WTC11 (cell line): ENCODE measurements at regions not wholly inside any gene's neighbourhood (a gene's known extent, or its start where the extent isn't known, plus 50 kb on each side); places are given as distances from the start of the nearest gene placed in this dataset.

Experiments used
- ATAC-seq: fragments of 200-7000 bp; cut with Tn5 transposase; 2 replicates; pipeline ENCODE4 v1.10.0; 2021; ENCODE audit warnings: mild to moderate bottlenecking, moderate library complexity
- CTCF ChIA-PET: fragments of 300-600 bp; sonication (Branson Sonifier 250); formaldehyde crosslinking; loops from one replicate; lab custom pipeline; 2021; ENCODE audit warnings: antibody characterized with exemption; lab: Charles Lee
- POLR2A ChIA-PET: fragments of 350-600 bp; sonication (Branson Sonifier 250); formaldehyde crosslinking; loops from one replicate; lab custom pipeline; 2021; ENCODE audit warnings: antibody characterized with exemption; lab: Charles Lee
- DNase-seq: peaks from one replicate; pipeline ENCODE4 v3.0.0; 2021; ENCODE audit warnings: low spot score
- H3K27ac Mint-ChIP-seq: 2 replicates; pipeline ENCODE4 v1.8.0; 2021; ENCODE audit warnings: mixed read lengths
- H3K27me3 Mint-ChIP-seq: 2 replicates; pipeline ENCODE4 v1.8.0; 2021; ENCODE audit warnings: low read depth, mild to moderate bottlenecking, moderate library complexity, mixed read lengths
- H3K36me3 Mint-ChIP-seq: 2 replicates; pipeline ENCODE4 v1.8.0; 2021; ENCODE audit warnings: mixed read lengths
- H3K4me1 Mint-ChIP-seq: 2 replicates; pipeline ENCODE4 v1.8.0; 2022; ENCODE audit warnings: mixed read lengths
- H3K4me3 Mint-ChIP-seq: 2 replicates; pipeline ENCODE4 v1.8.0; 2021; ENCODE audit warnings: mild to moderate bottlenecking, moderate library complexity, mixed read lengths
- H3K9me3 Mint-ChIP-seq: 2 replicates; pipeline ENCODE4 v1.8.0; 2021; ENCODE audit warnings: mixed read lengths
- ATF3 ChIP-seq: sonication (generic); formaldehyde crosslinking; conservative IDR thresholded peaks from 2 replicates; pipeline ENCODE4 v1.8.1; 2022; ENCODE audit warnings: mild to moderate bottlenecking, missing genetic modification reagents
- CREM ChIP-seq: sonication (generic); formaldehyde crosslinking; IDR thresholded peaks from 2 replicates; pipeline ENCODE4 v1.8.1; 2022; ENCODE audit warnings: mild to moderate bottlenecking, missing genetic modification reagents, moderate library complexity
- ESRRA ChIP-seq: sonication (generic); formaldehyde crosslinking; IDR thresholded peaks from 2 replicates; pipeline ENCODE4 v1.8.1; 2022; ENCODE audit warnings: mild to moderate bottlenecking, missing genetic modification reagents, borderline replicate concordance
- FOXP4 ChIP-seq: sonication (generic); formaldehyde crosslinking; IDR thresholded peaks from 2 replicates; pipeline ENCODE4 v1.8.0; 2022; ENCODE audit warnings: mild to moderate bottlenecking, missing genetic modification reagents
- GTF2I ChIP-seq: fragments of 250-450 bp; sonication (Bioruptor Pico); conservative IDR thresholded peaks from 2 replicates; pipeline ENCODE4 v1.4.0; 2021; ENCODE audit warnings: mild to moderate bottlenecking
- JAZF1 ChIP-seq: fragments of 250-450 bp; sonication (Bioruptor Pico); IDR thresholded peaks from 2 replicates; pipeline ENCODE4 v1.9.0; 2021; ENCODE audit warnings: moderate library complexity, mild to moderate bottlenecking, inconsistent platforms
- JUN ChIP-seq: sonication (generic); formaldehyde crosslinking; IDR thresholded peaks from 2 replicates; pipeline ENCODE4 v1.8.0; 2023; ENCODE audit warnings: mild to moderate bottlenecking, missing genetic modification reagents
- NFE2L1 ChIP-seq: sonication (generic); formaldehyde crosslinking; IDR thresholded peaks from 2 replicates; pipeline ENCODE4 v1.8.1; 2023; ENCODE audit warnings: missing genetic modification reagents
- PREB ChIP-seq: sonication (generic); formaldehyde crosslinking; IDR thresholded peaks from 2 replicates; pipeline ENCODE4 v1.8.1; 2022; ENCODE audit warnings: mild to moderate bottlenecking, missing genetic modification reagents, moderate library complexity, borderline replicate concordance
- PRRX2 ChIP-seq: fragments of 250-450 bp; sonication (Bioruptor Pico); IDR thresholded peaks from 2 replicates; pipeline ENCODE4 v1.8.0; 2021; ENCODE audit warnings: mild to moderate bottlenecking
- TEAD1 ChIP-seq: sonication (generic); formaldehyde crosslinking; IDR thresholded peaks from 2 replicates; pipeline ENCODE4 v1.8.0; 2022; ENCODE audit warnings: mild to moderate bottlenecking, missing genetic modification reagents
- ZBTB43 ChIP-seq: sonication (generic); formaldehyde crosslinking; IDR thresholded peaks from 2 replicates; pipeline ENCODE4 v1.8.1; 2023; ENCODE audit warnings: mild to moderate bottlenecking, missing genetic modification reagents
- ZNF121 ChIP-seq: sonication (generic); formaldehyde crosslinking; IDR thresholded peaks from 2 replicates; pipeline ENCODE4 v1.8.0; 2023; ENCODE audit warnings: missing genetic modification reagents
- ZNF416 ChIP-seq: fragments of 250-450 bp; sonication (Bioruptor Pico); IDR thresholded peaks from 2 replicates; pipeline ENCODE4 v1.9.0; 2021; ENCODE audit warnings: mild to moderate bottlenecking, inconsistent platforms
- ZNF532 ChIP-seq: fragments of 250-450 bp; sonication (Bioruptor Pico); IDR thresholded peaks from 2 replicates; pipeline ENCODE4 v1.9.0; 2021; ENCODE audit warnings: mild to moderate bottlenecking, borderline replicate concordance
- ZNF671 ChIP-seq: fragments of 250-450 bp; sonication (Bioruptor Pico); IDR thresholded peaks from 2 replicates; pipeline ENCODE4 v1.8.0; 2021; ENCODE audit warnings: mild to moderate bottlenecking

GRCh38 chr4:111649308-111649707 is 495.9 kb upstream of the FAM241A start (continued):
- TF ChIP-seq FOXP4 (CRISPR knock-in tag) (no peak), ATF3 (CRISPR knock-in tag) (no peak), PRRX2 (CRISPR knock-in tag) (no peak), GTF2I (CRISPR knock-in tag) (no peak), ZNF416 (CRISPR knock-in tag) (no peak), CREM (CRISPR knock-in tag) (no peak), JAZF1 (CRISPR knock-in tag) (no peak)

- ChIA-PET CTCF (interaction anchor here (0.7 to 1.1 kb wide), 2 partner anchors 204 to 287 kb away, joined by 5 read pairs; no protein-coding TSS in a partner anchor), POLR2A (interaction anchor here (0.6 kb wide), 1 partner anchor 178 kb away, joined by 3 read pairs; no protein-coding TSS in a partner anchor)
- H3K36me3 Mint-ChIP-seq = no peaks in the 10 kb centered on the region
- no peaks in the 10 kb centered on the region for H3K9me3 Mint-ChIP-seq
- DNase-seq = no peak
- no peaks in the 10 kb centered on the region for H3K27me3 Mint-ChIP-seq
- peaks cover 46% of the 10 kb centered on the region for H3K4me1 Mint-ChIP-seq
- H3K27ac Mint-ChIP-seq = no peak overlapping the region
- TF ChIP-seq ATF3 (CRISPR knock-in tag) (no peak), FOXP4 (CRISPR knock-in tag) (no peak)
- H3K4me3 Mint-ChIP-seq = peak overlapping the region; percentile 2; the same call in 1 of the 2 replicates
- peak; percentile 45 for ATAC-seq
These were observed 495.1 kb upstream of the FAM241A start for GRCh38 chr4:111650146-111650545.

GRCh38 chr4:111650674-111651086 is 494.6 kb upstream of the FAM241A start:
- TF ChIP-seq TEAD1 (CRISPR knock-in tag) (no peak), ZNF671 (no peak), PREB (CRISPR knock-in tag) (no peak), NFE2L1 (no peak), ZNF121 (CRISPR knock-in tag) (no peak), ZNF532 (no peak), ESRRA (CRISPR knock-in tag) (no peak), JUN (no peak), ZBTB43 (no peak)
- Mint-ChIP-seq H3K27ac (peak overlapping the region; percentile 54; the same call in 1 of the 2 replicates), H3K4me3 (peak overlapping the region; percentile 2), H3K36me3 (no peaks in the 10 kb centered on the region), H3K9me3 (no peaks in the 10 kb centered on the region), H3K27me3 (no peaks in the 10 kb centered on the region), H3K4me1 (peaks cover 46% of the 10 kb centered on the region)
- ChIA-PET CTCF (interaction anchor here (0.7 to 1.1 kb wide), 2 partner anchors 204 to 287 kb away, joined by 5 read pairs; no protein-coding TSS in a partner anchor), POLR2A (interaction anchor here (0.6 kb wide), 1 partner anchor 177 kb away, joined by 3 read pairs; no protein-coding TSS in a partner anchor)
- ATAC-seq (peak; percentile 66), DNase-seq (no peak)
